ENCODE measurements at regions not wholly inside any gene's neighbourhood (a gene's known extent, or its start where the extent isn't known, plus 50 kb on each side); places are given as distances from the start of the nearest gene placed in this dataset.

DNA sequence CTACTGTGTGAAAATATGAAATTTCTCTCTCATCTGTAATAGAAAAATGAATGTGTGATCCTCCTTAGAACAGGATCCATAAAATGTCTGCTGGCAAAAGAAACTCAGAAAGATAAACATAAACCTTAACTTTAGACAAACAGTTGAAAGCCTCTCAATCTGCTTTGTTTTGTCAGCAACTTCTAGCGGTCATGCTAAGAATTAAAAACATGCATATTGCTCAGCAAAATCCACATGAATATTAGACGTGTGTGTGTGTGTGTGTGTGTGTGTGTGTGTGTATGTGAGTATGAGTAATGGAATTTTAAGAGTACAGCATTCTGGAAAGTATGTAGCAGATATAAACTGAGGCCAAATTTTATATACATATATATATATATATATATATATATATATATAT is 1779.2 kb upstream of the MIR17HG start:
- DNase-seq (ENCODE audit: low read depth), result no peak

DNA sequence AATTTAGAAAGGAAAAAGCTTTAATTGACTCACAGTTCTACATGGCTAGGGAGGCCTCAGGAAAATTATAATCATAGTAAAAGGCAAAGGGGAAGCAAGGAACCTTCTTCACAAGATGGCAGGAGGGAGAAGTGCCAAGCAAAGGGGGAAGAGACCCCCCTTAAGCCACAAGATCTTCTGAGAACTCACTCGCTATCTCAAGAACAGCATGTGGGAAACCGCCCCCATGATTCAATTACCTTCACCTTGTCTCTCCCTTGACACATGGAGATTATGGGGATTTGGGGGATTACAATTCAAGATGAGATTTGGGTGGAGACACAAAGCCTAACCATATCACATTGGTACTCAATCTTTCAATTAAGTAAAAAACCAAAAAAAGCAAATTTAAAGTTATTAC is 1778.7 kb upstream of the MIR17HG start:
- no peak for DNase-seq (ENCODE audit: low read depth)

- no peak for DNase-seq (ENCODE audit: low read depth)
Observed at GRCh38 chr13:89571676-89572075, 1775.8 kb upstream of the MIR17HG start.

- DNase-seq (ENCODE audit: low read depth), result no peak
Observed at GRCh38 chr13:89574077-89574476, 1773.4 kb upstream of the MIR17HG start.

DNA sequence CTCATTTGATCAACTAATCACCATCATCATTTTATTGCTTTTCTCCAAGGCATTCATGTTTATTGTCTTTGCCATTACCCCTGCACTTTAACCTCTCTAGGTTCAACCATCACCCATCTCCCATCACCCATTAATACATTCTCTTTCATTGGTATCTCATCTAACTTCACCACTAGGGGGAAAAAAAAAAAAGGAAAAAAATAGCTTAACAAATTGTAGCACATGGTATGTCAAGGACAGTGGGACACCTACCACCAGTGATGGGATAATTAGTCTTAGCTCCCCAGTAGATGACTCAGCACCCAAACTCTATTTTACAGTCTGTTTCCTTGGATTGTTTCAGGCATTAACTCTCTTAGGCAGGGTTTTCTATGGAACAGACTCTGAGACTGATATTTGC is 1770.2 kb upstream of the MIR17HG start:
- DNase-seq (ENCODE audit: low read depth), result no peak

DNA sequence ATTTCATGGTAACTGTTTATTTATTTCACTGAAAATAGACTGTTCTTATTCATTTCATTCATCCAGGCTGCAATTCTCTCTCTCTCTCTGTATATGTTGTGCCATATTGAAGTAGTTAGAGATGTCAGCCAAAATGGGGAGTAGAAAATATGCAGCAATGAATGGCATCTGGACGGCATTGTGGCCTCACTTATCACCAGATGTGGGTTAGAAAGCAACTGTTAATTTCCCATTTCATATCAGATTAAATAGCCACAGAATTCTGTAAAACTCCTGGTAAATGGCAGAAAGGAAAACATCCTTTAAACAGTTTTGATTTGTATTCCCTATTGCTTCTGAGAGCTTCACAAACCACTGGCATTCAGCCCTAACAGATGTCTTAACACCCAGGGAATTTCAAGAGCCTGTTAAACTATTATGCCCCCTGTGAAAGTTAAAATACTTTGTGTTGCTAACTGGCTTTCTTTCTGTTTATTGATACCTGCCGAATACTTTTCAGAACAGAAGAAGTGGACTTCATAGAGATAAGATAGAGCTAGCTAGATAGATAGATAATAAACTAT is 1763.3 kb upstream of the MIR17HG start:
- DNase-seq (ENCODE audit: low read depth), result no peak

DNA sequence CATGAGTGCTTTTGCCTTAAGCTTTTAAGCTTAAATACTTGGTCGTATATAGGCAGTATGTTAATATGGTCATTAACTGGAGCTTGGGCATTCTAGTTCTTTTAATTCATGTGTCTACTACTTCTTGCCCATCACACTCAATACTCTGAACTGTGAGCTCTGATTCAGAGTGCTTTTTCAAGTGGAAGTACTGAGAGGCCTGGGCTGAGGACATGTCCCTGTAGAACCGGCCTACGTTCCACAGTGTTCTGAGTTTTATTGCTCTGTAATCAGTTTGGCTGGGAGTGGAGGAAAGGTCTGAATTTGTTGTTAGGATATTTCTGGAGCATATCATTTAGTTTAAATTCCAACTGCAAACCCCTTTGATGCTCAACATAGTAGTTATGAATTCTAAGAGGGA is 1744.8 kb upstream of the MIR17HG start:
- DNase-seq (ENCODE audit: low read depth), result no peak

- no peak for DNase-seq (ENCODE audit: low read depth)
Observed at GRCh38 chr13:89603187-89603586, 1744.3 kb upstream of the MIR17HG start.

- no peak for DNase-seq (ENCODE audit: low read depth)
Observed at GRCh38 chr13:89609318-89609717, 1738.2 kb upstream of the MIR17HG start.

DNA sequence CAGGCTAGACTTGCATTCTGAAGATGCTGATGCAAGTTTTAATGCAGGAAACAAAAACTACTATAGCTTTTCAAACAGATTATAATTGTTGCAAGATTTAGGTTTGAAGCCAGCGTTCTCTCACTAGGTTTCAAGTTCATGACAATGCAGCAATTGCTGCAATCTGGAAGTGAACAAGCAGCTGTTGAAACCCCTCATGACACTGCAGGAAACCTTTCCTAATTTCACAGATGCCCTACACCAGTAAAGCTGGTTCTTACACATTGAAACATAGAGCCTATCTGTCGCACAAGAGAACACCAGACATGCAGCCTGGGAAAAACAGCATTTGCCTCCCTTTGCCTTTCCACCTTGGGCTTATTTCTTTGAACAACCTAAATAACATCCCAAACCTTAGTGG is 1737.2 kb upstream of the MIR17HG start:
- DNase-seq (ENCODE audit: low read depth), result no peak

DNA sequence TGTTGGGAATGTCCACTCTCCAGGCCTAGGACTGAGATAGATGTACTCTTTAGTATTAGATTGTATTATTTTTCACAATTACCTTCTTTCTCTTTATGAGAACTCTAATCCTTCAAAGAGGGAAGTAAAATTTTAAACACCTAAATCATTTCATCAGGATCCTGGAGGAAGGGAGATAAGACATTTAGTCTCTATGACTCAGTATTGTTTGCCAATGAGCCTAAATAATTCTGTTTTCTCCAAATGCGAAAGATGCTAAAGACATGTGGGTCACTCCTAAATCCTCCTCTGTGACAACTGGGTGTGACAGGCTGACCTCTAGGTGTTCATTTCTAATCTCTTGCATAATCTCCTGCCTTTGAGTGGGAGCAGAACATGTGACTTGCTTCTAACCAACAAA is 1736.6 kb upstream of the MIR17HG start:
- DNase-seq (ENCODE audit: low read depth), result no peak

- DNase-seq (ENCODE audit: low read depth), result peak; percentile 7
Observed at GRCh38 chr13:89627996-89628395, 1719.5 kb upstream of the MIR17HG start.

- DNase-seq (ENCODE audit: low read depth), result no peak
Observed at GRCh38 chr13:89628567-89628966, 1718.9 kb upstream of the MIR17HG start.

DNA sequence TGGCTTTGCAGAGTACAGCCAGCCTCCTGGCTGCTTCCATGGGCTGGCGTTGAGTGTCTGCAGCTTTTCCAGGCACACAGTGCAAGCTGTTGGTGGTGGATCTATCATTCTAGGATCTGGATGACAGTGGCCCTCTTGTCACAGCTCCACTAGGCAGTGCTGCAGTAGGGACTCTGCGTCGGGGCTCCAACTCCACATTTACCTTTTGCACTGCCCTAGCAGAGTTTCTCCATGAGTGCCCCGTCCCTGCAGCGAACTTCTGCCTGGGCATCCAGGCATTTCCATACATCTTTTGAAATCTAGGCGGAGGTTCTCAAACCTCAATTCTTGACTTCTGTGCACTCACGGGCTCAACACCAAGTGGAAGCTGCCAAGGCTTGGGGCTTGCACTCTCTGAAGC is 1697.3 kb upstream of the MIR17HG start:
- no peak for DNase-seq (ENCODE audit: low read depth)

- DNase-seq (ENCODE audit: low read depth), result no peak
Observed at GRCh38 chr13:89660752-89661151, 1686.7 kb upstream of the MIR17HG start.

GRCh38 chr13:89673789-89674311 is 1673.6 kb upstream of the MIR17HG start:
- no peak for DNase-seq (ENCODE audit: low read depth)

DNA sequence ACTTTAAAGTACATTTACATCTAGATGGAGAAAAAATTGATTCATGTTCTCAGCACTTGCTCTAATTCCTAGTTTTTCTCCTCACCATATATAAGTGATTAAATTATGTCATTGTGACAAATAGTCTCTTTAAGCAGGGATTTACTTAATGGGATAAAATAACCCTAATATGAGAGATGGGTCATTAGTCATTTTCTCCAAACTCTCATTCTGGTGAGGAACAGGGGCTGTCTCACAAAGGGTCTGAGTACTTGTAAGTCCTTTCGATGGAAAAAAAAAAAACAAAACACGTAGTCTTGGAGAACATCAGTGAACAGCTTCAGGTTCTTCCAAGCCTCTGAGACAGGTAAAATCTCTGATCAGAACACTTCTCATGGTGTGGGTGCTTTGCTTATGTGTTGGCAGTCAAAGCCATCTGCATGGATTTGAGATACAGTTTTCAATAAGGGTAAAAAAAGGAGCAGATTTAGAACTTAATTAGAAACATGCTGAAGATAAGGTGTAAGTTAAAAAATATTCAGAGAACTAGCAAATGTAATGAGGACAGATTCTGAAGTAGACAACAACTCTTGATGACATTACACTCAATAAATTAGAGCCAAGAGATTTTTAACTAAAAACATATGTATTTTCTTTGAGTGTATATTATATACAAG is 1668.9 kb upstream of the MIR17HG start:
- no peak for DNase-seq (ENCODE audit: low read depth)

- peak; percentile 21 for DNase-seq (ENCODE audit: low read depth)
Observed at GRCh38 chr13:89684896-89685295, 1662.6 kb upstream of the MIR17HG start.

DNA sequence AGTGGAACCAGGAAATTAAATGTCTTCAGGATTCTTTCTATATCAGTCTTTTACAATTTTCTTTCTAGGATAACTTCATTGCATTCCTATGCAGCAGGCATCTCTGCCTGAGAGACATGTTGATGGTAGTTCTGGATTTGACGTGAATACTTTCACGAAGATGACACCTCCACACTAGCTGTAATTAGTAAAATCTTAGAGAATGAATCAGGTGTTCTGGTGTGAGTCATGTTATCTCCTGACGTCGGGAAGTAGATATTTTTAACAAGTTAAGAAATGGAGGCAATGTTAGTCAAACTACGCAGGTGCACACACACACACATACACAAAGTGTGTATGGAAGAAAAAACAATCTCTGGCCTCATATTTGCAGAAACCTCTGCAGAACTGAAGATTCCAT is 1661.3 kb upstream of the MIR17HG start:
- DNase-seq (ENCODE audit: low read depth), result no peak

DNA sequence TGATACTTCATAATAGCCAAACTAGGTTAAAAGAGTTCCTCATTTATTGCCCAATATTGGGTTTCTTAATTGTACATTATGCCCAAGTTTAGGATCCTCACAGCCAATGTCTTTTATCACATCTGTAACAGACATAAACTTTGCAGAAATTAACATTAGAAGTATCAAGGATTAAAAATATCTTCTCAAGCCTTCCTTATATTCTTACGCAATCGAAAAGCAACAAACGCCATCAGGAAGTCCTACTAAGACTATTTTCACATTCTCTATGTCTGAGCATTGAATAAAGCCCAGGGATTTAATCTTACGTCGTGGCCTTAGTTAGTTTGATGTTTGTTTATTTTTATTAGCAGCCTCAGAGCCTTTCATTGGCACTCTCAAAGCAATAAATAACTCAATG is 1660.4 kb upstream of the MIR17HG start:
- DNase-seq (ENCODE audit: low read depth), result peak; percentile 3

GRCh38 chr13:89688918-89689317 is 1658.6 kb upstream of the MIR17HG start:
- DNase-seq (ENCODE audit: low read depth), result no peak

DNA sequence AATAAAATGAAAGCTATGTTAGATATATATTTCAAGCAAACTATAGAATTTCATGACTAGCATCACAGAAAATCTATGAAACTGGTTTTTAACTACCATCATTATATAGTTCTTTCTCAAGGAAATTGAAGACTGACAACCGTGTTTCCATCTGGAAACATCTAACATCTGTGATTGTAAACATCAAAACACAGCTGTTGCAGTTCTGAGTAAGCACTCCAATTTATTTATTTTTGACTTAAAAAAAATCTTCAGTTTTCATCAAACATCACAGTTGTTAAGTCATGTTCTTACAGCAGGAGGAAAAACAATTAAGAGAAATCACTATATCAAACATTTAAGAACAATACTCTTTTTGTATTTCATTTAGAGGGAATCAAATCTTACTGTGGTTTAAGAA is 1653.0 kb upstream of the MIR17HG start:
- DNase-seq (ENCODE audit: low read depth), result peak; percentile 9
